ENCODE measurements at regions not wholly inside any gene's neighbourhood (a gene's known extent, or its start where the extent isn't known, plus 50 kb on each side); places are given as distances from the start of the nearest gene placed in this dataset.

GRCh38 chr10:57017356-57018037 is 656.4 kb upstream of the ZWINT start:
- no peak for TF ChIP-seq CTCF (IDR thresholded peaks at IDR 0.05; ENCODE audit: low read length, missing control alignments)
- DNase-seq (ENCODE audit: low read depth) = no peak
- no peak overlapping the region for H3K4me3 ChIP-seq (replicated peaks; ENCODE audit: low read depth, low read length)

- TF ChIP-seq CTCF (IDR thresholded peaks at IDR 0.05; ENCODE audit: low read length, missing control alignments) = no peak
- H3K4me3 ChIP-seq (replicated peaks; ENCODE audit: low read depth, low read length) = no peak overlapping the region
- no peak for DNase-seq (ENCODE audit: low read depth)
These were observed 654.7 kb upstream of the ZWINT start for GRCh38 chr10:57015595-57016318.

GRCh38 chr10:57015187-57015586 is 654.1 kb upstream of the ZWINT start:
- TF ChIP-seq CTCF (IDR thresholded peaks at IDR 0.05; ENCODE audit: low read length, missing control alignments) = no peak
- no peak overlapping the region for H3K4me3 ChIP-seq (replicated peaks; ENCODE audit: low read depth, low read length)
- no peak for DNase-seq (ENCODE audit: low read depth)

GRCh38 chr10:57014758-57015157 is 653.7 kb upstream of the ZWINT start:
- no peak for TF ChIP-seq CTCF (IDR thresholded peaks at IDR 0.05; ENCODE audit: low read length, missing control alignments)
- no peak overlapping the region for H3K4me3 ChIP-seq (replicated peaks; ENCODE audit: low read depth, low read length)
- DNase-seq (ENCODE audit: low read depth) = no peak

- no peak for TF ChIP-seq CTCF (IDR thresholded peaks at IDR 0.05; ENCODE audit: low read length, missing control alignments)
- no peak for DNase-seq (ENCODE audit: low read depth)
These were observed 647.1 kb upstream of the ZWINT start for GRCh38 chr10:57008189-57008588.

GRCh38 chr10:56991591-56992069 is 630.6 kb upstream of the ZWINT start:
- no peak for DNase-seq (ENCODE audit: low read depth)
- no peak for TF ChIP-seq CTCF (IDR thresholded peaks at IDR 0.05; ENCODE audit: low read length, missing control alignments)
- H3K4me3 ChIP-seq (replicated peaks; ENCODE audit: low read depth, low read length) = no peak overlapping the region

More at GRCh38 chr10:57008189-57008588, 647.1 kb upstream of the ZWINT start:
- no peak overlapping the region for H3K4me3 ChIP-seq (replicated peaks; ENCODE audit: low read depth, low read length)
